ENCODE measurements at regions not wholly inside any gene's neighbourhood (a gene's known extent, or its start where the extent isn't known, plus 50 kb on each side); places are given as distances from the start of the nearest gene placed in this dataset.

GRCh38 chr11:92917927-92918326, 51.5 kb upstream of the MTNR1B start:
- WGBS (ENCODE audit: extremely low coverage, insufficient read length, low lambda C conversion rate), result no CpG with 5 or more reads among the region's 1 CpG
- Histone ChIP-seq H3K79me2 (ENCODE audit: insufficient read depth, low read length) (no peaks in the 10 kb centered on the region), H2AK5ac (ENCODE audit: insufficient read length, low read length) (no peak overlapping the region), H3K23ac (ENCODE audit: insufficient read length, low read depth, low read length) (no peak overlapping the region), H4K20me1 (ENCODE audit: control insufficient read depth, insufficient read depth, insufficient read length) (no peaks in the 10 kb centered on the region), H3K9me3 (ENCODE audit: control insufficient read depth, low read depth, low read length) (no peaks in the 10 kb centered on the region), H3K23me2 (ENCODE audit: insufficient read length, low read depth, low read length, poor library complexity, severe bottlenecking) (no peaks in the 10 kb centered on the region), H4K91ac (ENCODE audit: insufficient read length, low read depth, low read length) (no peak overlapping the region), H2BK120ac (ENCODE audit: low read depth, low read length, poor library complexity, severe bottlenecking) (no peak overlapping the region), H3K4me2 (ENCODE audit: insufficient read depth, insufficient read length, low read length) (no peak overlapping the region), H2BK12ac (ENCODE audit: insufficient read length, low read depth, low read length) (no peak overlapping the region), H3K18ac (ENCODE audit: insufficient read length, low read depth, low read length) (no peak overlapping the region), H2BK15ac (ENCODE audit: low read depth, low read length) (no peak overlapping the region), H3T11ph (ENCODE audit: low read length) (no peak overlapping the region), H2AFZ (ENCODE audit: low read length) (no peak overlapping the region), H4K5ac (ENCODE audit: insufficient read length, low read depth, low read length) (no peak overlapping the region), H3K27ac (ENCODE audit: insufficient read length, low read depth, low read length) (no peak overlapping the region), H3K4ac (ENCODE audit: low read depth, low read length) (no peak overlapping the region), H3K4me1 (ENCODE audit: insufficient read depth, low read length) (peaks cover 4% of the 10 kb centered on the region; the same call in 1 of the 2 replicates), H3K56ac (ENCODE audit: insufficient read length, low read depth, low read length) (no peak overlapping the region), H3K9ac (ENCODE audit: extremely low read depth, insufficient read length, low read length) (no peak overlapping the region), H3K14ac (ENCODE audit: insufficient read depth, low read length) (no peak overlapping the region), H2BK20ac (ENCODE audit: low read depth, low read length, poor library complexity, severe bottlenecking) (no peak overlapping the region), H3K27me3 (ENCODE audit: insufficient read depth, low read length) (no peaks in the 10 kb centered on the region), H3K79me1 (ENCODE audit: insufficient read depth, low read depth, low read length, poor library complexity, severe bottlenecking) (no peaks in the 10 kb centered on the region), H4K8ac (replicated peaks; ENCODE audit: insufficient read length, low read depth, low read length) (no peak overlapping the region), H2BK5ac (ENCODE audit: insufficient read length, low read length) (no peak overlapping the region)
- Mint-ChIP-seq H3K9me3 (no peaks in the 10 kb centered on the region), H3K36me3 (ENCODE audit: insufficient read depth in 1 of 3, low read depth in 3 of 3) (no peaks in the 10 kb centered on the region), H3K4me3 (no peak overlapping the region), H3K4me1 (peaks cover 19 to 27% of the 10 kb centered on the region in 2 experiments), H3K27ac (no peak overlapping the region), H3K27me3 (ENCODE audit: low read depth) (no peaks in the 10 kb centered on the region; the same call in 1 of the 2 replicates)
- TF ChIP-seq CTCF (conservative IDR thresholded peaks at IDR 0.05), result no peak
- no peak for DNase-seq
